ENCODE measurements at regions not wholly inside any gene's neighbourhood (a gene's known extent, or its start where the extent isn't known, plus 50 kb on each side); places are given as distances from the start of the nearest gene placed in this dataset.

DNA sequence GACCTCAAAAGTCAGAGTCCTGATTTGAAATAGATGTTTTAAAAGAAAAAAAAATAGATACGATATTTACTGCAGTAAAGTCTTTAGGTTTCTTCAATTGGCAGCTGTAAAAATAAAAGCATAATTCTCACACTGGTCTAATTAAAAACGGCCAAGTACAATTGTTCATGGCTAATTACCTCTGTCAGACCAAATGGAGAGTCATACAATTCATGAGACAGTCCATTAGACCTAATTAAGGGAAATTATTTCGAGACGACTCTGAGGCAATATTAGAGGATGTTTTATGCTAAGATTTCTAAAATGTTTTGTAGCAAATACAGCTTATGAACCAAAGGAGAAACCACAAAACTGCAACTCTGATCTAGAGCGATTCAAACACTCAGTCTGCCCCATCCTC lies 131.3 kb downstream of the PHLDA1 start:
- Histone ChIP-seq H3K36me3 (ENCODE audit: insufficient read depth, low read length) (no peaks in the 10 kb centered on the region), H3K27ac (ENCODE audit: low read depth, low read length) (no peak overlapping the region), H3K27me3 (ENCODE audit: insufficient read depth, low read length) (no peaks in the 10 kb centered on the region), H3K4me3 (ENCODE audit: low read length in 2 of 2) (no peak overlapping the region), H3K9me3 (ENCODE audit: control insufficient read depth in 1 of 2, low read length in 2 of 2) (no peaks in the 10 kb centered on the region), H3K4me1 (ENCODE audit: insufficient read depth, low read length) (no peaks in the 10 kb centered on the region)
- Mint-ChIP-seq H3K4me3 (no peak overlapping the region), H3K27me3 (peaks cover 0 to 3% of the 10 kb centered on the region in 2 donors), H3K4me1 (no peaks in the 10 kb centered on the region), H3K36me3 (no peaks in the 10 kb centered on the region), H3K9me3 (no peaks in the 10 kb centered on the region), H3K27ac (no peak overlapping the region)
- ChIA-PET POLR2A (ENCODE audit: partially characterized antibody) (no interaction called here), CTCF (ENCODE audit: partially characterized antibody) (no interaction called here)
- intact Hi-C loops (cut with micrococcal nuclease) = no loop called here
- DNase-seq = no peak

- Mint-ChIP-seq H3K4me1 (no peaks in the 10 kb centered on the region), H3K4me3 (no peak overlapping the region), H3K36me3 (no peaks in the 10 kb centered on the region), H3K9me3 (no peaks in the 10 kb centered on the region), H3K27me3 (peaks cover 1 to 4% of the 10 kb centered on the region in 2 donors), H3K27ac (no peak overlapping the region)
- H3K4me1 ChIP-seq (ENCODE audit: insufficient read depth, low read length) = no peaks in the 10 kb centered on the region
- DNase-seq = no peak
- CTCF ChIA-PET (ENCODE audit: partially characterized antibody) = no interaction called here
- no peaks in the 10 kb centered on the region for H3K36me3 ChIP-seq (ENCODE audit: insufficient read depth, low read length)
- intact Hi-C loops (cut with micrococcal nuclease) = no loop called here
- POLR2A ChIA-PET (ENCODE audit: partially characterized antibody) = no interaction called here
- H3K4me3 ChIP-seq (ENCODE audit: low read length in 2 of 2) = no peak overlapping the region
- no peaks in the 10 kb centered on the region for H3K9me3 ChIP-seq (ENCODE audit: control insufficient read depth in 1 of 2, low read length in 2 of 2)
- H3K27ac ChIP-seq (ENCODE audit: low read depth, low read length) = no peak overlapping the region
- H3K27me3 ChIP-seq (ENCODE audit: insufficient read depth, low read length) = no peaks in the 10 kb centered on the region
These were observed 136.4 kb downstream of the PHLDA1 start for GRCh38 chr12:75894965-75895754.

DNA sequence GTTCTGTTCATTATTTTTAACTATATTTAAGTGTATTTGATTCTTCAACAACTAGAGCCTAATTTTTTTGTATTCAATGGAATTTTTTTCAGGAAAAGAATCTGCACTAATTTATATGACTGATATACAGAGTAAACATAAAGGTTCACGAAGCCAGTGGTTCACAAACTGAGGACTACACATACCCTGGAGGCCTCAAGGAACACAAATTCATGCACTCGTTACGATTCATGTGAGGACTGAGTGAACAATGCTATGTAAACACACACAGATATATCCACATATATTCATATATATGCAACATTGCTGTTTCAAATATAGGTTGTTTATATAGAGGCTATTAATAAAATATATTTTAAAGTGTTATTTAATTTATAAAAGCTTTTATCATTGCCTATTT lies 137.8 kb downstream of the PHLDA1 start:
- H3K4me1 Mint-ChIP-seq = no peaks in the 10 kb centered on the region
- peaks cover 5 to 7% of the 10 kb centered on the region in 2 donors for H3K27me3 Mint-ChIP-seq
- CTCF ChIA-PET (ENCODE audit: partially characterized antibody) = no interaction called here
- no peaks in the 10 kb centered on the region for H3K9me3 Mint-ChIP-seq
- Histone ChIP-seq H3K9me3 (ENCODE audit: control insufficient read depth in 1 of 2, low read length in 2 of 2) (no peaks in the 10 kb centered on the region), H3K27ac (ENCODE audit: low read depth, low read length) (no peak overlapping the region), H3K4me1 (ENCODE audit: insufficient read depth, low read length) (no peaks in the 10 kb centered on the region), H3K4me3 (ENCODE audit: low read length in 2 of 2) (no peak overlapping the region), H3K36me3 (ENCODE audit: insufficient read depth, low read length) (no peaks in the 10 kb centered on the region), H3K27me3 (ENCODE audit: insufficient read depth, low read length) (no peaks in the 10 kb centered on the region)
- POLR2A ChIA-PET (ENCODE audit: partially characterized antibody) = no interaction called here
- no peak overlapping the region for H3K27ac Mint-ChIP-seq
- no peaks in the 10 kb centered on the region for H3K36me3 Mint-ChIP-seq
- H3K4me3 Mint-ChIP-seq = no peak overlapping the region
- no peak for DNase-seq
- intact Hi-C loops (cut with micrococcal nuclease) = no loop called here

- no peak overlapping the region for H3K27ac ChIP-seq (ENCODE audit: low read depth, low read length)
- H3K9me3 ChIP-seq (ENCODE audit: control insufficient read depth in 1 of 2, low read length in 2 of 2) = no peaks in the 10 kb centered on the region
- Mint-ChIP-seq H3K27ac (peak overlapping the region in 1 of 7 donors; percentile 30), H3K27me3 (peaks cover 7% of the 10 kb centered on the region in 2 donors), H3K4me1 (no peaks in the 10 kb centered on the region), H3K9me3 (no peaks in the 10 kb centered on the region), H3K36me3 (no peaks in the 10 kb centered on the region), H3K4me3 (no peak overlapping the region)
- ChIA-PET POLR2A (ENCODE audit: partially characterized antibody) (no interaction called here), CTCF (ENCODE audit: partially characterized antibody) (no interaction called here)
- no peaks in the 10 kb centered on the region for H3K36me3 ChIP-seq (ENCODE audit: insufficient read depth, low read length)
- intact Hi-C loops (cut with micrococcal nuclease) = no loop called here
- H3K27me3 ChIP-seq (ENCODE audit: insufficient read depth, low read length) = no peaks in the 10 kb centered on the region
- H3K4me3 ChIP-seq (ENCODE audit: low read length in 2 of 2) = no peak overlapping the region
- DNase-seq = no peak
- H3K4me1 ChIP-seq (ENCODE audit: insufficient read depth, low read length) = no peaks in the 10 kb centered on the region
These were observed 138.7 kb downstream of the PHLDA1 start for GRCh38 chr12:75892731-75893408.

DNA sequence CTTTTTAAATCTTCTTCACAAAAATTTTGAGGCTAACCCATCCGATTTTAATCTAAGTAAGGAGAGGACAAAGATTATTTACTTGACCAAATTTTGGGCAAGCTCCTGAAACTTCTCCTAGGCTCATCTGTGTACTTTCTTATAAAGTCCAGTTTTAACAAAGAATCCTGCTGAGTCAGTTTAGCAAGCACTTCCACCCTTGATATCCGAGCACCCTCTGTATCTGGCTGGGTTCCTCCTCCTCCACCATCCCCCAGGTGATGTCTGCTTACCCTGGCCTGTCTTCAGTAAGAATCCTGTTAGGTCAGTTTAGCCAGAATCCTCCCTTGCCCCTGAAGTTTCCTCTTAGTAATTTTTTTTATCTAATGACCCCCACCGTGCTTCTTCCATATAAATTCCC lies 140.5 kb downstream of the PHLDA1 start:
- ChIA-PET POLR2A (ENCODE audit: partially characterized antibody) (no interaction called here), CTCF (ENCODE audit: partially characterized antibody) (no interaction called here)
- Histone ChIP-seq H3K27ac (ENCODE audit: low read depth, low read length) (no peak overlapping the region), H3K36me3 (ENCODE audit: insufficient read depth, low read length) (no peaks in the 10 kb centered on the region), H3K9me3 (ENCODE audit: control insufficient read depth in 1 of 2, low read length in 2 of 2) (no peaks in the 10 kb centered on the region), H3K4me1 (ENCODE audit: insufficient read depth, low read length) (no peaks in the 10 kb centered on the region), H3K27me3 (ENCODE audit: insufficient read depth, low read length) (no peaks in the 10 kb centered on the region), H3K4me3 (ENCODE audit: low read length in 2 of 2) (no peak overlapping the region)
- Mint-ChIP-seq H3K4me3 (no peak overlapping the region), H3K27ac (no peak overlapping the region), H3K4me1 (no peaks in the 10 kb centered on the region), H3K9me3 (no peaks in the 10 kb centered on the region), H3K36me3 (no peaks in the 10 kb centered on the region), H3K27me3 (peaks cover 5 to 7% of the 10 kb centered on the region in 2 donors)
- intact Hi-C loops (cut with micrococcal nuclease) = no loop called here
- DNase-seq = no peak

DNA sequence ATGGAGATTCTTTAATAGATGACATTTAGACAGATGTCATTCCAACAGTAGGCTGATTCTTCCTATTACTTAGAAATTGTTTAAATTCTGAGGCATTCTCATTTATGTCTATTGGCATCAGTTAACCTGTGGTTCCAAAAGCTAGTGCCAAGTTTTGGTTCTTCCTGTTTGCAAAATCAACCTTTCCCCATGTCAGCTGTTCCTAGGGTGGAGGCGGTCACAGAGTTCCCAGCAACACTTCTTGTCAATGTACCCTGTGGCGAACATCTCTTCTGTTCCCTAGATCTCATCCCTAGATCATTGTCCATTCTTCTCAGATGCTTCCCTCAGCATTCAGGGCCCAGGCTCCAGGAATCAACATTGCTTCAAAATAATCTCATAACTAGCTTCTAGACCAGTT lies 140.9 kb downstream of the PHLDA1 start:
- H3K4me3 Mint-ChIP-seq = no peak overlapping the region
- H3K27ac Mint-ChIP-seq = no peak overlapping the region
- H3K4me1 ChIP-seq (ENCODE audit: insufficient read depth, low read length) = no peaks in the 10 kb centered on the region
- intact Hi-C loops (cut with micrococcal nuclease) = no loop called here
- no peaks in the 10 kb centered on the region for H3K9me3 Mint-ChIP-seq
- H3K9me3 ChIP-seq (ENCODE audit: control insufficient read depth in 1 of 2, low read length in 2 of 2) = no peaks in the 10 kb centered on the region
- no peaks in the 10 kb centered on the region for H3K36me3 Mint-ChIP-seq
- no peak overlapping the region for H3K4me3 ChIP-seq (ENCODE audit: low read length in 2 of 2)
- no peaks in the 10 kb centered on the region for H3K36me3 ChIP-seq (ENCODE audit: insufficient read depth, low read length)
- CTCF ChIA-PET (ENCODE audit: partially characterized antibody) = no interaction called here
- no peaks in the 10 kb centered on the region for H3K27me3 ChIP-seq (ENCODE audit: insufficient read depth, low read length)
- H3K4me1 Mint-ChIP-seq = no peaks in the 10 kb centered on the region
- DNase-seq = no peak
- H3K27ac ChIP-seq (ENCODE audit: low read depth, low read length) = no peak overlapping the region
- peaks cover 5 to 7% of the 10 kb centered on the region in 2 donors for H3K27me3 Mint-ChIP-seq
- POLR2A ChIA-PET (ENCODE audit: partially characterized antibody) = no interaction called here

- H3K4me3 ChIP-seq (ENCODE audit: low read length in 2 of 2) = no peak overlapping the region
- POLR2A ChIA-PET (ENCODE audit: partially characterized antibody) = no interaction called here
- Mint-ChIP-seq H3K36me3 (no peaks in the 10 kb centered on the region), H3K4me3 (no peak overlapping the region), H3K9me3 (no peaks in the 10 kb centered on the region), H3K27me3 (peaks cover 4 to 7% of the 10 kb centered on the region in 2 donors), H3K27ac (no peak overlapping the region), H3K4me1 (no peaks in the 10 kb centered on the region)
- H3K9me3 ChIP-seq (ENCODE audit: control insufficient read depth in 1 of 2, low read length in 2 of 2) = no peaks in the 10 kb centered on the region
- no peaks in the 10 kb centered on the region for H3K27me3 ChIP-seq (ENCODE audit: insufficient read depth, low read length)
- DNase-seq = no peak
- H3K4me1 ChIP-seq (ENCODE audit: insufficient read depth, low read length) = no peaks in the 10 kb centered on the region
- intact Hi-C loops (cut with micrococcal nuclease) = no loop called here
- CTCF ChIA-PET (ENCODE audit: partially characterized antibody) = no interaction called here
- no peak overlapping the region for H3K27ac ChIP-seq (ENCODE audit: low read depth, low read length)
- H3K36me3 ChIP-seq (ENCODE audit: insufficient read depth, low read length) = no peaks in the 10 kb centered on the region
These were observed 141.4 kb downstream of the PHLDA1 start for GRCh38 chr12:75890141-75890540.
